HG03135 (cell line): ENCODE measurements at regions not wholly inside any gene's neighbourhood (a gene's known extent, or its start where the extent isn't known, plus 50 kb on each side); places are given as distances from the start of the nearest gene placed in this dataset.

Experiments used
- ATAC-seq: cut with Tn5 transposase; IDR thresholded peaks from one replicate; pipeline ENCODE4 v1.9.1; 2021; ENCODE audit warnings: mild to moderate bottlenecking, moderate library complexity; ENCODE audit not compliant: unreplicated experiment

DNA sequence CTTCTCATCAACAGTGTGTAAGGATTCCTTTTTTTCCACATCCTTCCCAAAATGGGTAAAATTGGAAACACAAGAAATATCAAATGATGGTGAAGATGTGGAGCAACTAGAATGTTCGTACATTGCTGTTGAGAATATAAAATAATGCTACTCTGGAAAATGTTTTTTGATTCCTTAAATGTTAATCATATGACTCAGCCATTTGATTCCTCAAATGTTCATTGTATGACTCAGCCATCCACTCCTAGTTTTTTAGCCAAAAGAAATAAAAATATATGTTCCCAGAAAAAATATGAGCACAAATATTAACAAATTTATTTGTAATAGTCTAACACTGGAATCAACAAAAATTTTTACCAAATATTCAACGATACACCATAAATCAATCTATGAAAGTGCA lies 1108.6 kb downstream of the LRFN5 start:
- no peak for ATAC-seq

- no peak for ATAC-seq
Measured at GRCh38 chr14:42710071-42710470, 1103.4 kb downstream of the LRFN5 start.

DNA sequence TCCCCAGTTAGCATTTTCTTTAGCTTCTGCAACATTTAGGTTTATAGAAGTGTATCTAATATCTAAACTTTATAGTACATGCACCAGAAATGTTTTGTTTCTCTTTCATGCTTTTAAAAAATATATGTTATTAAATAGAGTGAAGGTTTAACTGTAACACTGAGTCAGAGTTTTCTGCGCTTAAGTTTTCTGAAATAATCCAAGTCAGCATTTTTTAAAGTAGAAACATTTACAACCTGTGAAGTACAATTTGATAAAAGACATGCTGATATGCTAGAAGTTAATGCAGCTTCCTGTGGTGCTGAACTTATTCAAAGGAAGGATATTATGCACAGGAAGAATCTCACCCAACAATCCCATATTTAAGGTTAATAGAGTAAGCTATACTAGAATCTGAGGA lies 1096.8 kb downstream of the LRFN5 start:
- ATAC-seq = no peak

DNA sequence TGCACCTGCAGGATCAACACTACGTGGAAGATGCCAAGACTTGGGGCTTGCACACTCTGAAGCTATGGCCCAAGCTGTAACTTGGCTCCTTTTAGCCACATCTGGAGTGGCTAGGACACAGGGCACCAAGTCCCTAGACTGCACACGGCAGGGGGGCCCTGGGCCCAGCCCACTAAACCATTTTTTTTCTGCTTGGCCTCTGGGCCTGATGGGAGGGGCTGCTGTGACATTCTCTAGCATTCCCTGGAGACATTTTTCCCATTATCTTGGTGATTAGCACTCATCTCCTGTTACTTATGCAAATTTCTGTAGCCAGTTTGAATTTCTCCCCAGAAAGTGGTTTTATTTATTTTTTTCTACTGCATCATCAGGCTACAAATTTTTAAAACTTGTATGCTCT lies 1080.7 kb downstream of the LRFN5 start:
- ATAC-seq = no peak

DNA sequence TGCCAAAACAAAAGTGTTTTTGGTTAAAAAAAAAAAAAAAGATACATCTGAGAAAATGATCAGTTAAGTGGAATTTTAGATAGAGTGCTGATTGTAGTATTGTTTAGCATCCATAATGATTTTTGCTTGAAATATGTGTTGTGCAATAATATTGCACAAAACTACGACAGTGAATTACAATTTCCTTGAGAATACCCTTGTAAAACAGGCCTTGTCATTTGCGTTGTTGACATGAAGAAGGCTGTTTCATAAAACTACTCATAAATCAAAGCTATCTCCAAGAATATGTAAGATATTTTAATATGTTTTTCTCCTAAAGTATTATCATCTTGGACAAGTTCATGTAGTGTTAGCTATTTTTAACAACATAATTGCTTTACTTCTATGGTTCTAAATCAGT lies 1077.0 kb downstream of the LRFN5 start:
- ATAC-seq = no peak

GRCh38 chr14:42676636-42677035 lies 1070.0 kb downstream of the LRFN5 start:
- ATAC-seq = no peak

- ATAC-seq = no peak
Measured at GRCh38 chr14:42673963-42674362, 1067.3 kb downstream of the LRFN5 start.

DNA sequence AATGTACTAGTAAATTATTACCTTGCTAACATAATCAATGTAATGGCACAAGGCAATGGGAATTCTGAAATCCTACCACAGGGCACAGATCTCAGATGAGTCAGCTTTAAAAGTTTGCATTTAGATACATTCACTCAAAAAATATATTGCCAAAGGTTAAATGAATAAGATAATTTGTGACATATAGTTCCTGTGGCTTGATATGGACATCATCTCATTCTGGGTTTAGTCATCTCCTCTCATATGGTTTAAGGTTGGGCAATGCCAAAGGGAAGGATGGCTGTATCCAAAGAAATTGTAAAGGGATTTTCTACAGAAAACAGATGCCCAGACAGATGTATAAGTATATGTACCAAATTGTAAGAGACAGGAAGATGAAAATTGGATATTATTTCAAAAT lies 1065.0 kb downstream of the LRFN5 start:
- no peak for ATAC-seq

GRCh38 chr14:42665083-42665482 lies 1058.4 kb downstream of the LRFN5 start:
- no peak for ATAC-seq

GRCh38 chr14:42664190-42664589 lies 1057.5 kb downstream of the LRFN5 start:
- no peak for ATAC-seq

- no peak for ATAC-seq
Measured at GRCh38 chr14:42654707-42655106, 1048.0 kb downstream of the LRFN5 start.

DNA sequence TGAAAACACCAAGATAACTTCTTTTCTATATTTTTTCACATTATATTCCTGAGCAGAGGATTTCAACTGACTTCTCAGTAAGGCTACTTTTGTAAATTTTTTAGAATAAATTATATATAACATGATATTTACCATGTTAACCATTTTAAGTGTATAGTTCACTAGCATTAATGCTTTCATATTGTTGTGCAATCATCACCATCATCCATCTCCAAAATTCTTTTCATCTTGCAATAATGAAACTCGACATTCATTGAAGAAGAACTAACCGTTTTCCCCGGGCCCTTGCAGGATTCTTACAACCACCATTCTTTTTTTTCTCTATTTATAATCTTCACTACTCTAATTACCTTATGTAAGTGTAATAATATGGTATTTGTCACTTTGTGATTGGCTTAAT lies 1036.1 kb downstream of the LRFN5 start:
- ATAC-seq = no peak

DNA sequence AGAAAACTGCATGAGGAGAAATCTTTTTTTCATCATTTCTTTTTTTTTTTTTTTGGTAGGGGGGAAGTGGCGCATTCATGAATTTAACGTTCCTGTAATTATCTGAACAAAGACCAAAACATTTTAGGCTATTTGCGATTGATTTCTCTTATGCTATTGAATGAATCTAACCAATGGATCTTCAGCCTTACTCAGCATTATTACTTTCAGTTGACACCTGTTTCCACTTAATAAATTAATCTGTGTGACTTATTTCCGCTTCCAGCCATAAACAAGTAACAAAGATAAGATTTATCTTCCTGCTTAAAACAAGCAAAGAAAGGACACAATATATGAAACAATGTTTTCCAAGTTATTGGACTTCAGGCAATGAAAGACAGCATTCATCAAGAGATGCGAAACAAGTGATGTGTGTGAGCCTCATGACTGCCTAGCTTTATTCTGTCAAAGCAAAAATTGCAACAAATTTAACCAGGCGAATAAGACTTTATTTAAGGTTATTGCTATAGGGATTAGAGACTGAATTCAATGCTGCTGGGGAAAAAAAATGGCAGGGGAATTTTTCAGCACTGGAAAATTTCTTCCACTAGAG lies 1026.9 kb downstream of the LRFN5 start:
- ATAC-seq = no peak

DNA sequence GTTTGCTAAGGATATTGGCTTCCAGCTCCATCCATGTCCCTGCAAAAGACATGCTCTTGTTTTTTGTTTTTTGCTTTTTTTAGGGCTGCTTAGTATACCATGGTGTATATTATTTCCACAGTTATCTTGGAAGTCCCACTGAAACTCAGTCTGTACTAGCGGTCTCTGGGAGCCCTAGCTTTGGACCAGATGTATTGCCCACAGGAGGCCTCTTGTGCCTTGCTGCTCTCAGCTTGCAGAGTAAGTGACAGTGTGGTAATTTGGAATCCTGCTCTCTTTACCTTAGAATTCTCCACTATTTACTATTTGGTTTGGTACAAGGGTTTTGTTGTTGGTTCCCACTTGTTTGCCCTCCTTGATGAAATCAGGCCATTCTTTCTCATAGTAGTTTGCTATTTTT lies 1022.9 kb downstream of the LRFN5 start:
- no peak for ATAC-seq

- ATAC-seq = no peak
Measured at GRCh38 chr14:42628602-42629001, 1021.9 kb downstream of the LRFN5 start.

GRCh38 chr14:42626986-42627385 lies 1020.3 kb downstream of the LRFN5 start:
- ATAC-seq = no peak

GRCh38 chr14:42624980-42625761 lies 1018.5 kb downstream of the LRFN5 start:
- ATAC-seq = no peak

DNA sequence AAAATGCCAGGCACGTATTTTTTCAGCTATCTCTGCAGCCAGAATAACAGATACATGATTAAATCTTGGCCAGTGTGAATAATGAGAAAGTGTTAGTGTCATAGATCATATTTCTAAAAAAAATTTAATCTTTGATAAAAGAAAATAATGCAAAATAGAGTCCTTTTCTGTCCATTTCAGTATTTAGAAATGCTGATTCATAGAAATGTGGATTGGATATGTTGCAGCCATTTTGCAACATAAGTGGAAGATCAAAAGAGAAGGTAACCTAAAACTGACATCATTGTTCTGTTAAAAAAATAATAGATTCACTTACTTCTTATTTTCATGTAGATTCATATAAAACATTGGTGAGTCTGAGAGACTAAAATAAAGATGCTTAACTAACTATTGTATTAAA lies 1010.3 kb downstream of the LRFN5 start:
- ATAC-seq = no peak

GRCh38 chr14:42606839-42607238 lies 1000.2 kb downstream of the LRFN5 start:
- no peak for ATAC-seq

DNA sequence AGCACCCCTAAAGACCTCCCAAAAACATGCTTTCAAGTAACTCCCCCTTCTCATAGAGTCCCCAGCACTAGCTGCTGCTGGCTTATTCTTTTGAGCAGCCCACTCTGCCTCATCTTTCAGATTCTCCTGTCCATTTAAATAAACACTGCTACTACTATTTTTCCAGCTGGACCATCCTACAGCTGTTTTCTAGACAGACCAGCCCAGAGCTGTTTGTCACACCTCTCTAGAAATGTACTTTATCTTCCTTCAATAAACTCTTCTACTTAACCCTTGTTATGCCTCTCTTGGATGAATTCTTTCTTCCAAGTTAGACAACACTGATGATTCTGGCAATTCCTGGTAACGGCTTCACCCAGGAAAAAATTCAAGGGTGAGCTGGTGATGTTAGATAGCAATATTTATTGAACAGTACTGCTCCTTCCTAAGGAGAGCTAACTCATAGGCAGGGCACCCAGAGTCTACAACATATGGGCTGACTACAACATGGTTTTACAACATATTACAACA lies 995.7 kb downstream of the LRFN5 start:
- ATAC-seq = no peak

GRCh38 chr14:42572032-42572431 lies 965.4 kb downstream of the LRFN5 start:
- no peak for ATAC-seq

DNA sequence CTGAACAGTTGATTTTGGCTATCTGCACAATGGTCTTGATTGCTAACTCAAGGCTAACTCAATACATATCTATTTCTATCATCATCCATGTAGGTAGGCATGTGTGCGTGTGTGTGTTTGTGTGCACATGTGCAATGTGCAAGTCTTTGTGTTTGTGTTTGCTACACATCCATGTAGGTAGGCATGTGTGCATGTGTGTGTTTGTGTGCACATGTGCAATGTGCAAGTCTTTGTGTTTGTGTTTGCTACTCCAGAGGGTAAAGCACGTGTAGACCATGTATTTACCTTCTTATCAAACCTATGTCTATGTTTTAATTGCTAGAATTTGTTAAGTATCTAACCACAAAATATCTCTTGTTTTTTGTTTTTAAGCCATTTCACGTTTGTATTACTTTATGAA lies 962.6 kb downstream of the LRFN5 start:
- ATAC-seq = no peak

GRCh38 chr14:42565556-42565955 lies 958.9 kb downstream of the LRFN5 start:
- no peak for ATAC-seq
